ENCODE measurements at regions not wholly inside any gene's neighbourhood (a gene's known extent, or its start where the extent isn't known, plus 50 kb on each side); places are given as distances from the start of the nearest gene placed in this dataset.

DNA sequence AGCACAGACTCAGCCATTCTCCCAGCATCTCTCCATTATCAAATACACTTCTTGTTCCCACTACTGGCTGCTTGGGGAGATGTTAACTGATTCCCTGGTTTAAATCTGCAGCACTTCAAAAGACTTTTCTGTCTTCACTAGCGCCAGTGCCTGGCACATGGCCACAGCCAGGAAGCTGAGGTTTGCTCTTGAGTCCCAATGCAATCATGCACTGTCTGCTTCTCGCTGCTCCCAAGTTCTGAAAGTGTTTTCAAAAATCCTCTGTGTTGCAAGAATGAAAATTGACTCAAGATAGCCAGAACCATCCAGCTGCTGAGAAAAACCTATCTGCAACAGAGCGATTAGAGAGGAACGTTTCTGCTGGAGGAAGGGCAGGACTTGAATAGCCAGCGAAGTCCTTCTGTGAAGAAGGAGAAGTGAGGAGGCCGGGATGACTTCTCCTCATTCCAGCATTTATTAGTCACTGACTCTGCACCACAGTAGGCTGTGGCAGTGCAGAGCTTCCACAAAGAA lies 358.4 kb upstream of the NR2F2 start:
- no peak for DNase-seq

DNA sequence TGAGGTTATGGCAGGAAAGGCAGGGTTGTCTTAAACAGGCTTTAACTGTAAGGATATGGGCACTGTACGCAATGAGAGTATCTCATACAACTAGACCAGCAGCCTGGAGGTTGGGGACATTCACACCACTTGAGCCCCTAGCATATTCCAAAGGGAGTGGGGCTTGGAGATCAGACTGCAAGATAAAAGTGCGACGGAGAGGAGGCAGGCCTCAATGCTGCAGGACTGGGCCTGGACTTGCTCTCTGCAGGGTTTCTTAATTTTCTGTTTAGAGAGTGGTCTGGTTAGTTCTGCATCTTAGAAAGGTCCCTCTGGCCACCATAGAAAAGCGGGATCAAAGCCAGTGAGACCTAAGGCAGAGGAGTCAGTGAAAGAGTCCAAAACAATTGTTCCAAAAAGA lies 357.7 kb upstream of the NR2F2 start:
- no peak for DNase-seq

DNA sequence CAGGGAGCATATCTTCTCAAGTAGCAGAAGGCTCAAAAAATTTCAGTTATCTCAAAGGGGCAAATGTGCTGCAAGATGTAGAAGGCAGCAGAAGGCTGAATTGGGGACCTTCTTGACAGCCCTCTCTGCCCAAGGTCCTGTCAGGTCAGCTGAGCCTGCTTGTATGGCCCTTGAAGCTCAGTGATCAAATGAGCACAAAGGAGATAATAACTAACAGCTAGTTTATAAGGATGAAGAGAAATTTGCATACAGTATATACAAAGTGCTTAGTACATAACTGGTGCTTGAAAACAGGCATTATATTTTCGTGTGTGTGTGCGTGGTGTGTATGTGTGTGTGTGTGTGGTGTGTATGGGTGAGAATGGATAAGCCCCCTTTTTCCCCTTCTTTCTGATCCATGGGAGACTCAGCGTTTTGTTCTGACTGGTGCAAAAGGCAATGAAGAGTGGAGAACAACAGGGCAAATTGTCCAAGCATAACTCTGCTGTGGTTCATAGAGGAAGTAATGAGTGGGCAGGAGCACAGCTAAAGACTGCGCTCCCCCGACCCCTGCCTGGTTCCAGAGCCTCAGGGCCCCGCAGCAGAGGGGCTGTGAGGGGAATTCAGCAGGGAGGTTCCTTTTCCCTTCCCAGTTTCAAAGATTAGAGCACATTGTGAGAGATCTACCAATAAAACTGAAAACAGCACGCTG lies 356.8 kb upstream of the NR2F2 start:
- no peak for DNase-seq

DNA sequence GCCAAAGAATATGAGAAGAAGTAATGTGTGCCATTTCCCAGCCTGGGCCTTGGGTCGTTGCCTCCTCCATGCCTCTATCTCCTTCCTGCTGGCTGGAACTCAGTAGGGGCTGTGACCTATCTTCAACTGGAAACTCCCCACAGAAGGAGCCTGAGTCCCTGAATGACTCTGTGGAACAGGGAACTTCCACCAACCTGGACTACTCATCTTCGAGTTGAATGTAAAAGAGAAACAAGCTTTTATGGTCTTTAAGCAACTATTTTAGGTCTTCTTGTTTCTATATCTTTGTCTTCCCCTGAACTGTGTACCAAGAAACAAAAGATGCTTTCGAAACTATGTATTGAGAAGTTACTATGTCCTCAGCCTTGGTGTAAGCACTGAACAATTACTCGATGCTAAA lies 355.3 kb upstream of the NR2F2 start:
- DNase-seq: no peak

DNA sequence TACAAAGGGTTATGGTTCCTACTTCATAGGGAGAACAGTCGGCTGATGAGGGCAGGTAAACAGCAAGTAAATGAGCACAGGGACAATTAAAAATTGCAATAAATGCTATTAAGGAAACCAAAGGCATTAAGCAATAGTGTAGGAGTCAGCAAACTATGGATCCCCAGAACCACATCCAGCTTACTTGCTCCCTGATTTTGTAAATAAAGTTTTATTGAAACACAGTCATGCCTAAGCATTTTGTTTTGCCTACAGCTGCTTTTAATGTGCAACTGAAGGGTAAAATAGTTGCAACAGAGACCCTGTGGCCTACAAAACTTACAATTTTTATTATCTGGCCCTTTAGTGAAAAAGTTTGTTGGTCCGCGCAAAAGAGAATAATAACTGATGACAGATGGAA lies 351.2 kb upstream of the NR2F2 start:
- no peak for DNase-seq

DNA sequence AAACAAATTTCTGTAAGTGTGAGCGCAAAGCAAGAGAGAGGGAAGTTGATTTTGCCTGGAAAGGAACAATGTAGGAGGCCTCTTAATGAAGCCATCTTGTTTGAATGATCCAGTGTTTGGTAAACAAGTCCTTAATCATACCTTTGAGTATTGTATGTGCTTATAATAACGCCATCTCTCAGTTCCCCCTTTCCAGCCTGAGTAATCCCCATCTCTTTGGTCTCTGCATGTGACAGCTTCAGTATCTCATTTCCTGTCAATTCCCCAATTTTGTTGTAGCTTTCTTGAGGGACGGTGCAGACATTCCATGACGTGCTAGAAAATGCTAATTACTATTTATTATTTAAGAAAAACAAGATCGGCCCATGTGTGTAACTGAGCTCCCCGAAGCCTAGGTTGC lies 349.3 kb upstream of the NR2F2 start:
- no peak for DNase-seq

DNA sequence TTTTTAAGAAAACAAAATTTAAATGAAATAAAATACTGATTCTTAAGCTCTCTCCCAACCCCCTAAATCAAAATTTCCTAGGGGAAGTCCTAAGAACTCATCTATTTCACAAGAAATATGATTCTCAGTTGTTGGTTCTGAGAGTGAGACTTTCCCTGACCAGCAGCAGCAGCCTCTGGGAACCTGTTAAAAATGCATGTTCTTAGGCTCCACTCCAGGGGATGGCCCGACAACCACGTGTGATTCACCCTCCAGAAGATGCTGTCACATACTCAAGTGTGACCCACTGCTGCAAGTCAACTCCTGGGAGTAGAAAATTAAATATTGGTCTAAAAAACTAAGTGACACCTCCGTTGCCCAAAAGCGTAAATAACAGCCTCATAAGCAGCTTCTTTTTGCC lies 343.2 kb upstream of the NR2F2 start:
- DNase-seq: no peak

DNA sequence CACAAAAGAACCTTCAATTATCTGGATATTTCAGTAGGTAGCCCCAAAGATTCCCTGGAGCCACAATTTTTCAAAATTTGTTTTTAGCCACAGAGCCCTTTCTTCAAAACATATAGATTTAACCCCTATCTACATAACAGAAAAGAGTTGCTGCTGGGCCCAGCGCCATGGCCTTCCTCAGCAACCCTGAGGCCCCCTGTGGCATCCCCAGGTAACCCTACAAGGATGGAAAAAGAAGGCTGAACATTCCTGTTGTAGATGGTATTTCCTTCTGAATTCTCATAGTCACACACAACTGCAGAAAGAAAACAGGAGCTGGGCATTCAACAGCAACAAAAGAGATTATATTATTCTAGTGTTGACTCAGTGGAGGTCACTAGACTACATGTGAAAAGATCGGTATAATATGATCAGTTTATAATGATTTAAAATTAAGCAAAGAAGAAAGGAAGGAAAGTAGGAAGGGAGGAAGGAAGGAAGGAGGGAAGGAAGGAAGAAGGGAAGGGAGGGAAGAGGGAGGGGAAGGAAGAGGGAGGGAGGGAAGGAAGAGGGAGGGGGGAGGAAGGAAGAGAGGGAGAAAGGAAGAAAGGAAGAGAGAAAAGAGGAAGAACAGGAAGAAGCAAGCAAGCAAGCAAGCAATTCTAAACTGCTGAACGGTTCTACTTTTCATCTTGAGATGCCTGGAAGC lies 342.5 kb upstream of the NR2F2 start:
- no peak for DNase-seq

DNA sequence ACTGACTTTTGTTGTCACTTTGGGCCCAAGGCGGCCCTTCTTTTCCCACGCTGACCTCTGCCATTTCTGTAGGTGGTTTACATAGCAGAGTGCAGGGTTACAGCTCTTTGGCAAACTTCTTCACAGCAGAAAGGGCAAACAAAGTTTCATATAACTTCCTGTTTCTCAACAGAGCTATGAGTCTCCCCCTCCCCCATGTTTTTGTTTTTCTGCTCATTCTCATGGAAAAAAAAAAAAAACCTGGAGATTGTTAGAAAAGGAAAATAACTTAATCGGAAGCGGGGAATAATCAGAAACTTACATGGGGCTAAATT lies 342.0 kb upstream of the NR2F2 start:
- no peak for DNase-seq

DNA sequence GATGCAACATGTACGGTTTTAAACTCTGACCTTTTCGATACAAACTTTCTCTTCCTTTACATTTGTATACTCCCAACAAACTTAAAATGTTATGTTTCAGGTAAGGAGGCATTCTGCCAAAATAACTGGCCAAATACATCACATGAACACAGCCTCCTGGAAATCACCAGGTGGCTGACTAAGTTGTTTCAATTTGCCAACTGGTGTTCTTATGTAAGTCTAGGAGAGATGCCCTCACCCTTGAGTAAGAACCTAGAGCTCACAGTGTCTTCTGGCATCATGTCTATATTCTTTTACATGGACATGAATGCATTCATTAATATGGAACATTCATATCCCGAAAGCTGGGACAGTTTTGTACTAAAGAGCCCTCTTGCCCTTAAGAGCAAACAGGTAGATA lies 341.1 kb upstream of the NR2F2 start:
- no peak for DNase-seq

DNA sequence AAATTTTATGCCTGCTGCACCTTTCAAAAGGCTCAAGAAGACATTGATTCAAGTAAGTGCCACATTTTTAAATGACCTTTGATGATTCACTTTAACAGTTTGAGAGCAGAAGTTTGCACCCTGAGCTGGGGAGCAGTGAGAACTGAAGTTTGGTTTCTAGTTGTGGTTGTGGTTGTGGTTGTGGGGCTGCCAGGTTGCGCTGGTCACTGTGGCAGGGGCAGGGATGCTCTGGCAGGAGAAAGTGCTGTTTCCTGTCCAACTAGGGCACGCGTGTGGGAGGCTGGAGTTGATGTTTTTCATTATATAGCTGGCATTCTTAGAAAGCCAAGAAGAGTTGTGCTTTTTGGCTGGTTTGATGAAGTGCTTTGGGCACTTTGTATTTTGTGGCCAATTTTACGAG lies 339.7 kb upstream of the NR2F2 start:
- no peak for DNase-seq

DNA sequence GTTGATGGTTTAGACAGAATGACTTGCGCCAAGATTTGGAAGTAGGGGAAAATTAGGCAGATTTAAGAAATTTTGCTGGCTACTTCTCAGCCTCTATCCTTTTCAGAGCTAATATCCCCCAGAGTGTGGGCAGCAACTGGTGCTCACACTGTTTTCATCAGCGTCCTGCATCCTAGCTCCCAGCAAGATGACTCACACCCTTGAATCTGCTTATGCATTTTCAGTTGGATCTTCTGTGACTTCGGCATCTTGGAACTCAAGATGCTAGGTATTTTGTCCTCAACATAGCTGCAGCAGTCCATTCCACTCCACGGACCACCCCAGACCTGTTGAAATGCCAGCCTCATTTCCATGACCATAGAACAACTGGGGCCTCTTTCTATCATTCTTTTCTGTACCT lies 336.1 kb upstream of the NR2F2 start:
- DNase-seq: no peak

DNA sequence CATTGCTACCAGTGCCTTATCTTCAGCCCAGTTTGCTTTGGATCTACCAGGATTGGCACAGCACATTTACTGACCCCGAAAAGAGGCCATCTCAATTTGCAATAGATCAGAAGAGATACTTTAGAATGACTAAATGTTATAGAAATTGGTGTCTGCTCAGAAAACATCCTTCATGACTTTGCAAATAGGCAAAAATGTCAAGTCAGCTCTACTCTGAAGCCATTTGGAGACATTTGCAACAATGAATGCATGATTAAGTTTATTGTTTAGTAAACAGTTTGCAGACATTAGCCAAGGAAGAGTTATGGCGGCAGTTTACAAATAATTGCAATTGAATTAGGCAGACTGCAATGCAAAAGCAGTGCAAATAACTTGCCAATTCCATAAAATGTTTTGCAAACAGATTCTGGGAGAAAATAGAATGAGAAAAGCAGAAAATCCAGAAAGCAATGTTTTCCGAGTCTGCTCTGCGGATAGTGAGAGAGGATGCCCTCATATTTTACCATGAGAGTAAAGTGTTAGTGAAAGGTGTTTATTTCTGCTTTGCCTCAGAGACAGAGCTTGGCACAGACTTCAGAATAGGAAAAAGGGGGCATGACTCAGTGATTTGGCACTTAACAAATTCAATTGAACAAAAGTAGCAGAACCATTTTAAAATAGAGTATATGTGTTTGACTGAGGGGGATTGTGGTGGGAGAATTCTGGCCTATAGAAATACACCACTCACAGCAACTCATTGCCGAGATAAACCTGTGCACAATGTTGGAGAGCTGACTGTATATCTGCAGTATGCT lies 334.9 kb upstream of the NR2F2 start:
- DNase-seq: no peak

DNA sequence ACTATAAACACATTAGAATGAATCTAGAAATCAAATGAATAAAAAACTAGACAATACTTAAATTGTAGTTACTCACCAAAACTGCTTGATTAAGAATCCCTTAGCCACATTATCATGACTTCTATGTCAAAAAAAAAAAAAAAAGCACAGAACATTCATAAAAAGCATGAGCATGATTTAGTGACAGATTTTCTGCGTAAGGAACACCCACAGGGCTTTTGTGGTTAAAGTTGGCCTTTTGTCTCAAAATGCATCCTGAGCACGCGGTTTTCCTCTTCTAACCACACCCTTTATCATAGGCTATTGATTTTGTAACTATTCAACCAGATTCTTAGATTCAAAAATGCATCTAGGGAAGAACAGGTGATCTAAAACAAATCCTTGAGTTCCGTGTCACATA lies 334.0 kb upstream of the NR2F2 start:
- no peak for DNase-seq

DNA sequence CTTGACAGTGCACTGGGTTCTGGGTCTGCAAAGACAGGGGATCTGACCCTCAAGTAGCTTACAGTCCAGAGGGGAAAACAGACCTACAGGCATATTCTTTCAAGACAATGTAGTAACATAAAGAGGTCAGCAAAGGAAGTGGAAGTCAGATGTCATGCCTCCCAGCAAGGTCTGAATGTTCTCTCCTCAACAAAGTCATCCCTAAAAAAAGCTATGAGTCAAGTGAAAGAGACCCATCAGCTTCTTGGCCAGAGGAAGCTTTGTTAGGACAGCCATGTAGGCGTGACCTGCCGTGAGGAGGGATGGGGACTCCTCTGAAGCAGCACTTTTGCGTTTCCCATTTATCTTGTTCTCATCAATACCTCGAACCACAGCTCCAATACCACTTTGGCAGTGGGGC lies 331.6 kb upstream of the NR2F2 start:
- no peak for DNase-seq

DNA sequence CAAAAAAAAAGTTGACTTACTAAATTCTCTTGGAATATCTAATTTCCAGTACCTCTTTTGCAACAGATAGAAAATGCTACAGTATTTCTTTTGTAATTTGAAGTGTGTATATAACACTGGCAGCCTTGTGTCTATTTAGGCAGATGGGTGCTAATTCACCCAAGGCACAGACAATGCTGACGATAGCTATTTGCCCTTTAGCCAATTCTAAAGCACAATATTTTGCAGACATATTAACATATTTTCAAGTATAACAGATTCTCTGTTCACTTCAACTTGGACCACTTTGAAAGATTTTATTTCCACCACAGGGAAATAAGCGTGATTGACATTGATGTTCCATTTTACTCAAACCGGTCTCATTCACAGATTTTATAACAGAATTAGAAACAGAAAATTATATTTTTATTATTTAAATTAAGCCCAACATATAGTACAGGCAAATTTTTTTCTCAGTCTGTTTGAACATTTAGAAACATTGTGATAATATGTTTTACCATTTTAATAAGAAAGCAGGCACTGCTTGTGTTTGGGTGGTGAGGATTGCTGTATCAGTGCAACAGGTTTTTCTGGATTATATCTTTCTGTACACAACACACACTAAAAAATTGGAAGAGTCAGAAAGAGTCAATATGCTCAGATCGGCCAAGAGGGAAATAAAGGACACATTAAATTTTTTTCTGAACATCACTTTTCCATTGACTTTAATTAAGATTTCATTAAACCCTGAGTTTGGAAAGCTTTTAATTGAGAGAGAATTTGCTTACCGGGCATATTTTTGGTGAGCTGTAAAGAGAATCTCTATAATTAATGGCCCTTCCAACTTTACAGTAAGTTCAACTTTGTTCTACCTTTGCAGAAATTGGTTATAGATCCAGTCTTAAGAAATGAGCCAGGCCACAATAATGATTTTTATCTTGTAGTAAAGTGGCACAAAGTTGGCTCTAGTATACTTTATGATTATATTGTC lies 327.3 kb upstream of the NR2F2 start:
- DNase-seq: no peak

DNA sequence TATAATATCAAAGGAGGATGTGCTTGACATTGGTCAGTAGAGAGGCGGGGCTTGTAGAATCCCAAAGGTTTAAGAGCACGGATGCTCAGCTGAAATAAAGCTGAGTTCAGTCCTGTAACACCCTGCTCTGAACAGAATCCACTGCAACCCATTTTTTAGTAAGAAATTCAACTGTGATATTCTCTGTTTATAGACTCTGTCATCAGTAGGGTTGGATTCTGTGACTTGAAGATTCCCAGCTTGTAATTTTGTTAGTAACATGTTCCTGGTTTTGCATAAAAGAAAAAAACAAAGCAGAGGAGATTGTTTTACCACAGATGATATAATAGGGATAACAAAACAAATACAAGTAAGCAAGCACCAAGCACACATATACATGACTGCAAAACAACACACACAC lies 324.6 kb upstream of the NR2F2 start:
- DNase-seq: no peak

DNA sequence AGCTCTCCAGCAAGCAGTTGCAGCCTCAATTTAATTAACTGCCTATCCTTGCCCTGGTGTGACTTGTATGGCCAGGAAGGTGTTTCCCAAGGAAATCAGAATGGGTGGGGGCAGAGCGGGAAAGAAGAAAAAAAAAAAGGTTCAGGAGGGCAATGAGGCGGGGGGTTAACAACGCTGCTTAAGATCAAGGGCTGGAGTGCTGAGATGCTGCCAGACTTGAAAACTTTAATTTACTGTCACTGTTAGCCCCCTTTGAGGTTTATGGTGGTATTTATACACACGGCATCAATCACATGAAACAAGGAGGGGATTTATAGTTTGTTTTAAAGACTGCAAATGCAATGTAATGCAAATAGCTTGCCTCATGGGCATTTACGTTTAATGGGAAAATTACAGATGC lies 319.4 kb upstream of the NR2F2 start:
- no peak for DNase-seq

DNA sequence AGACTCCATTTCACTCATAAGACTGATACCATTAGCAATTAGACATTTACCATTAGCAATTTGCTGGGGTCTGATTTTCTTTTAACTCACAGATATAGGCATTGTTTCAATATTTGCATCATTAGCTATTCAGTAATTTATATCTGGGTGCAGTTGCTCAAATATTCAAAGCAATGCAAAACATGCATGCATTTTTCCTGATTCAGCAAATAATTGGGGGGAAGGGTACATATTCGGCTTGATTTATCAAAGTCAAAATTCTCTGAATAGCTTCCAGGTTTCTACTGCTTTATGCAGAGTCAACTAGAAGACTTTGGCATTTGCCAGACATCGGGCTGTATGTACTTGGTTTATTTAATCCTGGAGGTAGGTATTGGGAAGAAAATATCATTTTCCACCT lies 315.6 kb upstream of the NR2F2 start:
- no peak for DNase-seq

DNA sequence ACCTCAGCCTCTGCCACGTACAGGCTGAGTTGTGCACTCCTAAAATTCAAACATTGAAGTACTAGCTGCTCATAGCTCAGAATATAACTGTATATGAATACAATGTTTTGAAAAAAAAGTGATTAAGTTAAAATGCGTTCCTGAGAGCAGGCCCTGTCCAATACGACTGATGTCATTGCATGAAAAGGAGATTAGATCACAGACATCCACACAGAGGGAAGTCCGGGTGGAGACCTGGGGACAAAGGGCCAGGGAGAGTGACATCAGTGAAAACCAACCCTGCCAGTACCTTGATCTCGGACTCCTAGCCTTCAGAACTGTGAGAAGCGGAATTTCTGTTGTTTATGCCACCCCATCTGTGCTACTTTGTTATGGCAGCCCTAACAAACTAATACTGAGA lies 311.4 kb upstream of the NR2F2 start:
- no peak for DNase-seq

DNA sequence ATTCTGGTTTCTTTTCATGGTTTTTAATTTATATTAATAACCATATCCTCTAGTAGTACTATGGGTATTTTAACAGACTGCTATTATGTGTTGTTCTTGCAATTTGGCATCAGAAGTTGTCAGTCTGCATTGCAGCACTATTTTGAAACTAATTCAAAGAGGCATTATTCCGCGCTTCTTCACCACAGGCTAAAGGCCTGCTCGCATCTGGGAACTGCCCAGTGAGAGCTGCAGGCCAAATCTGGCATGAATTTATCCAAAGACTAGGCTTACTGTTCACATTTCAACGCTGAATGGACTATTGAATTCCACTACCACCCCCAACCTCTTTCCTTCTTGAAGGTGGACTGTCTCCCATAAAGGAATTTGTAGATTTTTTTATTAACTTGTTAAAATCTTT lies 310.4 kb upstream of the NR2F2 start:
- no peak for DNase-seq

DNA sequence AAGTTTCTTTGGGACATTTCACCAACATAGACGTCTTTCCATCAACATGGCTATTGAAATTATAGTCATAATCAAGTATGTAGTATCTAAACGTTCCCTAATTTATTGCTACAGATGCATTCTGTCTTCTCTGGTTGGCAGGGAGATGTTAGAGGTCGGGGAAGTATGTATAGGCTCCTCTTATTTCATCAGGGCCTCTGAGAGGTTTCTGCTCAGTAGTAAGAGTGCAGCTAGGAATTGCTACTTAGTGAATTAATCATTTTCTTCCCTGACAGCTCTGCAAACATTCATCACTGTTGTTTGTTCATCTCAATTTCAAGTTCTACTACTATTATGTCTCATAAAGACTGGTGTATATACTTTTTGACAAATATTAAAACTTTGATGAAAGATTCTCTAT lies 309.7 kb upstream of the NR2F2 start:
- DNase-seq: no peak

DNA sequence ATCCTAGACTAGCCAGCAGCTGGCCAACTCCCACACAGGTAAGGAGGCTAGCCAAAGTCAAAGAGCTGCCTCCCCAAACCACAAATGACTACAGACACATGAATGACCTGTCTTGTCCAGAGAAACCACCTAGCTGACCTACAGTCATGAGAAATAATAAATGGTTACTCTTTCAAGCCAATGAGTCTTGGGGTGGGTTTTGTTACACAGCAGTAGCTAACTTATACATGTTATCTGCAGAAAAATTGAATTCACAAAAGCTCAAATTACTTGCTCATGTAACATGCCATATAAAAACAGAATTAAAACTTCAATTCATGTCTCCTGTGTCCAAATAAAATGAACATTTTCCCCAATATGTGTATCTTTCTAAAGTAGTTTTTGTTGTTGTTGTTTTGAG lies 307.4 kb upstream of the NR2F2 start:
- DNase-seq: no peak
